AG04449 (cell line): ENCODE measurements at regions not wholly inside any gene's neighbourhood (a gene's known extent, or its start where the extent isn't known, plus 50 kb on each side); places are given as distances from the start of the nearest gene placed in this dataset.
A peak's percentile ranks its signal among the peaks of the same experiment; 100 is the strongest.

ENCODE experiments used
- CTCF ChIA-PET: fragments of 350-600 bp; formaldehyde crosslinking; extraction: SDS; loops from one replicate; lab custom pipeline; 2021; ENCODE audit warnings: antibody characterized with exemption; lab: Yijun Ruan, JAX
- POLR2A ChIA-PET: fragments of 400-600, 350-600 bp; formaldehyde crosslinking; extraction: SDS; loops from one replicate; lab custom pipeline; 2020; ENCODE audit warnings: antibody characterized with exemption, inconsistent platforms; lab: Yijun Ruan, JAX
- DNase-seq: peaks from one replicate; pipeline ENCODE4 v3.0.0-alpha.2; 2010; ENCODE audit warnings: low read depth, low spot score
- H3K4me3 ChIP-seq: 2 replicates; pipeline ENCODE4 v1.5.1; 2011; ENCODE audit warnings: low read depth, mild to moderate bottlenecking, control low read depth, low read length
- TF ChIP-seq, protein P1 (sequence below): IDR thresholded peaks from one replicate; pipeline ENCODE4 v1.5.1; 2011; ENCODE audit warnings: mild to moderate bottlenecking, moderate library complexity, low read length, control low read depth, inconsistent platforms; ENCODE audit not compliant: insufficient read depth; ENCODE audit errors: missing control alignments

DNA sequence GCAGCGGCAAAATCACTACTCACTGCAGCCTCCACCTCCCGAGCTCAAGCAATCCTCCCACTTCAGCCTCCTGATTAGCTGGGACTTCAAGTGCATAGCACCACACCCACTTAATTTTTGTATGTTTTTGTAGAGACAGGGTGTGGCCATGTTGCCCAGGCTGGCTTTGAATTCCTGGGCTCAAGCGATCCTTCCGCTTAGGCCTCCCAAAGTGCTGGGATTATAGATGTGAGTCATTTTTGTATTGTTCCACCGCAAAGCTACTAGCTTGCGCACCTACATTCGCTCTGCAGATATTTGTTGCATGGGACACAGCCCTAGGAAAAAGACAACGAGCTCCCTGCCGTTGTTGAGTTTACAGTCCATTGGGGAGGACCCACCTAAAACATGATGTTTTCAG lies 173.5 kb upstream of the AGAP1 start:
- H3K4me3 ChIP-seq, result no peak overlapping the region
- ChIA-PET CTCF (no interaction called here), POLR2A (no interaction called here)
- TF ChIP-seq, protein P1, sequence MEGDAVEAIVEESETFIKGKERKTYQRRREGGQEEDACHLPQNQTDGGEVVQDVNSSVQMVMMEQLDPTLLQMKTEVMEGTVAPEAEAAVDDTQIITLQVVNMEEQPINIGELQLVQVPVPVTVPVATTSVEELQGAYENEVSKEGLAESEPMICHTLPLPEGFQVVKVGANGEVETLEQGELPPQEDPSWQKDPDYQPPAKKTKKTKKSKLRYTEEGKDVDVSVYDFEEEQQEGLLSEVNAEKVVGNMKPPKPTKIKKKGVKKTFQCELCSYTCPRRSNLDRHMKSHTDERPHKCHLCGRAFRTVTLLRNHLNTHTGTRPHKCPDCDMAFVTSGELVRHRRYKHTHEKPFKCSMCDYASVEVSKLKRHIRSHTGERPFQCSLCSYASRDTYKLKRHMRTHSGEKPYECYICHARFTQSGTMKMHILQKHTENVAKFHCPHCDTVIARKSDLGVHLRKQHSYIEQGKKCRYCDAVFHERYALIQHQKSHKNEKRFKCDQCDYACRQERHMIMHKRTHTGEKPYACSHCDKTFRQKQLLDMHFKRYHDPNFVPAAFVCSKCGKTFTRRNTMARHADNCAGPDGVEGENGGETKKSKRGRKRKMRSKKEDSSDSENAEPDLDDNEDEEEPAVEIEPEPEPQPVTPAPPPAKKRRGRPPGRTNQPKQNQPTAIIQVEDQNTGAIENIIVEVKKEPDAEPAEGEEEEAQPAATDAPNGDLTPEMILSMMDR, result no peak
- DNase-seq, result no peak

DNA sequence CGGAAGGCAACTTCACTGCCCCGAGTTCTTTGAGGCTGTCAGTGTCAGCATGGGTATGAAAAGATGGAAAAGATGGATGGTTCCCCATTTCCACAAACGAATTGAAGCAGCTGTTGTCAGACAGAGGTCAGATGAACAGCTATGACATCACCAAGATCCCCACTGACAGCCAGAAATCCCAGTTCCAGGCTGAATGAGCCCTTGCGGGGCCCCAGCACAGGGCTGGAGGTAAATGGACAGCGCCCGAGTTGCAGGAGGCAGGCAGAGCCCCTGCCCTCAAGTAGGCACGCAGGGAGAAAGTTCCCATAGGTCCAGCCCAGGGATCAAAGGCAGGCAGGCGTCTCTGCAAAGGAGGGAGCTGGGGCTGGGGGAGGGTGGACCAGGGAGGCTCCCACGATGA lies 169.5 kb upstream of the AGAP1 start:
- CTCF ChIA-PET, result no interaction called here

DNA sequence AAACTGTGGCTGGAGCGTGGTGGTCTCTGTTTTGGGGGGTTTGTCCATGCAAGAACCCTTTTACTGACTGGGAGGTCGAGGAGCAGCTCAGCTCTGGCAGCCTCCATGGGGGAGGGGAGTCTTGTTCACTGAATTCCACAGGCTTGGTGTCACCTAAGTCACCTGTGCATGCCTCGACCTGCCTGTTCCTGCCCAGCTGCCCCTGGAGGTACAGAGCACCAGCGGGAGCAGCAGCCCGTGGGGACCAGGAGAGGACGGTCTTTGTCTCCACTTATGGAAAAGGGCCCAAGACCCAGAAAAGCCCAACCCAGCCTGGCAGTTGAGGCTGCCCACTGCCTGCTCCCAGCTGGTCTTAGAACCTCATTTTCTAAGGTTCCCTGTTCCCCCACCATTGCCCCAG lies 168.7 kb upstream of the AGAP1 start:
- ChIA-PET CTCF (no interaction called here), POLR2A (no interaction called here)
- DNase-seq, result no peak
- TF ChIP-seq, protein P1, result no peak
- H3K4me3 ChIP-seq, result no peak overlapping the region

More for the DNA sequence above, 169.5 kb upstream of the AGAP1 start:
- DNase-seq, result no peak
- POLR2A ChIA-PET, result no interaction called here
- TF ChIP-seq, protein P1, result no peak
- no peak overlapping the region for H3K4me3 ChIP-seq

DNA sequence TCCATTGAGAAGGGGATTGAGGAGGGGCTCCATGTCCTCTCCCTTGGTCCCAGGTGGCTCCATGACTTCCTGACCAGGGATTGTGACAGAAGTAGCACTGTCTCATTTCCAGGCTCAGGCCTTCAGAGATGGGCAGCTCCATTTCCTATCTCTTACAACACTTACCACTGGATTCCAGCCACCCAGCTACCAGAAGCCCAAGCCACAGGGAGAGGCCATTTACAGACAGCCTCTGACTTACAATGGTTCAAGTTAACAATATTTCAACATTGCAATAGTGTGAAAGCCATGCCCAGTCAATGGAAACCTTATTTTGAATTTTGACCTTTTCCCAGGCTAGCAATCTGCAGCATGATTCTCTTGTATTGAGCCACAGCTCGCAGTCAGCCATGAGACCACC lies 164.9 kb upstream of the AGAP1 start:
- no peak overlapping the region for H3K4me3 ChIP-seq
- no peak for DNase-seq
- POLR2A ChIA-PET, result no interaction called here
- CTCF ChIA-PET, result no interaction called here
- TF ChIP-seq, protein P1, result no peak

DNA sequence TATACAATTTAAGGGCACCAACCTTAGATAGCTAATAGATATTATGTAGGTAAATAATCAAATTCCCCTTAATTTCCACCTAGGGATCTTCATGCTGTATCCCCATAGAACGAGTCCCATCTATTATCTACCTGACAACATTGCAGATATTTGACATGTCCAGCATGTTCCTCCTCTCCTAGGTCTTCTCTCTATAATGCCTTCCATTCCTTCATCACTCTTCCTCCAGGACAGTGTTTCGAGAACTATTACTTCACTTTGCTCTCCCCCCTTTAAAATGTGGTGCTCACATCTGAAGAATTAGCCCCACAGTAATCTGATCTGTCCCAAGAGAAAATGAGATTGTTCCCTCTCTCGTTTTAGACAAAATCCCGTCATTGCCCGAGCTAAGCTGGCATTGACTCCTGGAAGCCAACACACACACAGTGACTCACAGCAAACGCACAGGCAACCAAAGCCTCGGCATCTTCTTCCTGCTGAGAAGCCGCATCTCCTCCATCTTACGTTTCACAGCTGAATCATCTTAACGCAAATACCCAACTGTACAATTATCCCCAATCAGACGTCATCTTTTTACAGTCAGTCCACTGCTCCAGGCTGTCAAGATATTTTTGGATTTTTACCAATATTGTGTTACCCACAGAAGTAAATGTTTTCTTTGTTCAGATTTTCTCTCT lies 162.9 kb upstream of the AGAP1 start:
- CTCF ChIA-PET, result interaction anchor here (1.2 kb wide), 1 partner anchor 195 kb away, joined by 3 read pairs; no protein-coding TSS in a partner anchor
- TF ChIP-seq, protein P1, result no peak
- peak; percentile 78 for DNase-seq
- H3K4me3 ChIP-seq, result no peak overlapping the region
- POLR2A ChIA-PET, result no interaction called here

DNA sequence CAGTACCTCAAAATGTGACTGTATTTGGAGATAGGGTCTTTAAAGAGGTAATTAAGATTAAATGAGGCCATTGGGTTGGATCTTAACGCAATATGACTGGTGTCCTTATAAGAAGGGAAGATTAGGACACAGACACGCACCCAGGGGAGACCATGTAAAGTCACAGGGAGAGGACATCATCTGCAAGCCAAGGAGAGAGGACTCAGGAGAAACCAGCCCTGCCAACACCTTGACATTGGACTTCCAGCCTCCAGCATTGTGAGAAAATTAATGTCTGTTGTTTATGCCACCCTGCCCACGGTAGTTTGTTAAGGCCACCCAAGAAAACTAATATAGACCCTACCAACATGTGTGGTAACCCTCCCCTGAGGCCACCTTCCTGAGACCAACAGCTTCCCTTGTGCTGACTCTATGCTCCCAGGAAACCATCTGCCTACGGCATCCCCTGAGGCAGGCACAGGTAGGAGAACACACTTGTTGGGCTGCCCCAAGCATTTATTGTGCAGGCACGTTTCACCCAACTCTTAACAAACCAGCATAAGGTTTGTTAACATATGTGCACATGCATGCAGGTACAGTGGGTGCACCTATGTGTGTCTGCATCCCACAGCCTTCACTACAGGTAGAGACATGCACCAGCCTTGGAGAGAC lies 161.5 kb upstream of the AGAP1 start:
- no peak for DNase-seq
- CTCF ChIA-PET, result no interaction called here
- no peak overlapping the region for H3K4me3 ChIP-seq
- POLR2A ChIA-PET, result no interaction called here
- TF ChIP-seq, protein P1, result no peak
